ENCODE measurements at regions not wholly inside any gene's neighbourhood (a gene's known extent, or its start where the extent isn't known, plus 50 kb on each side); places are given as distances from the start of the nearest gene placed in this dataset.

- Histone ChIP-seq H3K27ac (ENCODE audit: insufficient read depth, low read depth, low read length, poor library complexity, severe bottlenecking) (no peak overlapping the region), H3K27me3 (ENCODE audit: control insufficient read depth, insufficient read depth, low read length, poor library complexity, severe bottlenecking) (no peaks in the 10 kb centered on the region), H3K9me3 (ENCODE audit: control insufficient read depth, low read length) (no peaks in the 10 kb centered on the region), H3K4me1 (ENCODE audit: control insufficient read depth, insufficient read depth, low read length) (peaks cover 13% of the 10 kb centered on the region), H3K4me3 (ENCODE audit: insufficient read depth, low read depth, low read length) (no peak overlapping the region), H3K36me3 (ENCODE audit: control insufficient read depth, insufficient read depth, low read length) (no peaks in the 10 kb centered on the region)
- WGBS, 2 experiments, result 90 to 91% methylated on average over 14 of the region's 14 CpGs
Observed at GRCh38 chr14:61640158-61641136, 54.9 kb upstream of the HIF1A start.

- 88 to 89% methylated on average over 6 of the region's 6 CpGs for WGBS, 2 experiments
- no peaks in the 10 kb centered on the region for H3K9me3 ChIP-seq (ENCODE audit: control insufficient read depth, low read length)
Observed at GRCh38 chr14:61641914-61642613, 53.2 kb upstream of the HIF1A start.

GRCh38 chr14:61642614-61642982 lies 52.7 kb upstream of the HIF1A start:
- Histone ChIP-seq H3K27ac (ENCODE audit: insufficient read depth, low read depth, low read length, poor library complexity, severe bottlenecking) (no peak overlapping the region), H3K36me3 (ENCODE audit: control insufficient read depth, insufficient read depth, low read length) (no peaks in the 10 kb centered on the region)
- 93 to 95% methylated on average over 4 of the region's 4 CpGs for WGBS, 2 experiments

More at GRCh38 chr14:61641914-61642613, 53.2 kb upstream of the HIF1A start:
- H3K4me1 ChIP-seq (ENCODE audit: control insufficient read depth, insufficient read depth, low read length), result peaks cover 13% of the 10 kb centered on the region
- no peak overlapping the region for H3K4me3 ChIP-seq (ENCODE audit: insufficient read depth, low read depth, low read length)
- H3K36me3 ChIP-seq (ENCODE audit: control insufficient read depth, insufficient read depth, low read length), result no peaks in the 10 kb centered on the region
- H3K27ac ChIP-seq (ENCODE audit: insufficient read depth, low read depth, low read length, poor library complexity, severe bottlenecking), result no peak overlapping the region
- H3K27me3 ChIP-seq (ENCODE audit: control insufficient read depth, insufficient read depth, low read length, poor library complexity, severe bottlenecking), result no peaks in the 10 kb centered on the region

GRCh38 chr14:61643555-61643954 lies 51.8 kb upstream of the HIF1A start:
- WGBS, 2 experiments, result 94 to 96% methylated on average over 3 of the region's 3 CpGs
- H3K27ac ChIP-seq (ENCODE audit: insufficient read depth, low read depth, low read length, poor library complexity, severe bottlenecking), result no peak overlapping the region

More at GRCh38 chr14:61642614-61642982, 52.7 kb upstream of the HIF1A start:
- peaks cover 13% of the 10 kb centered on the region for H3K4me1 ChIP-seq (ENCODE audit: control insufficient read depth, insufficient read depth, low read length)
- H3K9me3 ChIP-seq (ENCODE audit: control insufficient read depth, low read length), result no peaks in the 10 kb centered on the region
- no peak overlapping the region for H3K4me3 ChIP-seq (ENCODE audit: insufficient read depth, low read depth, low read length)
- no peaks in the 10 kb centered on the region for H3K27me3 ChIP-seq (ENCODE audit: control insufficient read depth, insufficient read depth, low read length, poor library complexity, severe bottlenecking)

GRCh38 chr14:61644175-61644574 lies 51.1 kb upstream of the HIF1A start:
- Histone ChIP-seq H3K9me3 (ENCODE audit: control insufficient read depth, low read length) (no peaks in the 10 kb centered on the region), H3K36me3 (ENCODE audit: control insufficient read depth, insufficient read depth, low read length) (no peaks in the 10 kb centered on the region), H3K4me3 (ENCODE audit: insufficient read depth, low read depth, low read length) (no peak overlapping the region), H3K4me1 (ENCODE audit: control insufficient read depth, insufficient read depth, low read length) (peaks cover 13% of the 10 kb centered on the region), H3K27ac (ENCODE audit: insufficient read depth, low read depth, low read length, poor library complexity, severe bottlenecking) (no peak overlapping the region), H3K27me3 (ENCODE audit: control insufficient read depth, insufficient read depth, low read length, poor library complexity, severe bottlenecking) (no peaks in the 10 kb centered on the region)

More at GRCh38 chr14:61643555-61643954, 51.8 kb upstream of the HIF1A start:
- H3K36me3 ChIP-seq (ENCODE audit: control insufficient read depth, insufficient read depth, low read length), result no peaks in the 10 kb centered on the region
- H3K4me1 ChIP-seq (ENCODE audit: control insufficient read depth, insufficient read depth, low read length), result peaks cover 13% of the 10 kb centered on the region
- no peaks in the 10 kb centered on the region for H3K9me3 ChIP-seq (ENCODE audit: control insufficient read depth, low read length)
- H3K4me3 ChIP-seq (ENCODE audit: insufficient read depth, low read depth, low read length), result no peak overlapping the region
- no peaks in the 10 kb centered on the region for H3K27me3 ChIP-seq (ENCODE audit: control insufficient read depth, insufficient read depth, low read length, poor library complexity, severe bottlenecking)

GRCh38 chr14:61644834-61645233 lies 50.5 kb upstream of the HIF1A start:
- WGBS, 2 experiments, result 32 to 40% methylated on average over 2 of the region's 2 CpGs
- no peak overlapping the region for H3K4me3 ChIP-seq (ENCODE audit: insufficient read depth, low read depth, low read length)
- no peaks in the 10 kb centered on the region for H3K36me3 ChIP-seq (ENCODE audit: control insufficient read depth, insufficient read depth, low read length)
- H3K27ac ChIP-seq (ENCODE audit: insufficient read depth, low read depth, low read length, poor library complexity, severe bottlenecking), result no peak overlapping the region
- H3K9me3 ChIP-seq (ENCODE audit: control insufficient read depth, low read length), result no peaks in the 10 kb centered on the region
- H3K4me1 ChIP-seq (ENCODE audit: control insufficient read depth, insufficient read depth, low read length), result peaks cover 13% of the 10 kb centered on the region
- no peaks in the 10 kb centered on the region for H3K27me3 ChIP-seq (ENCODE audit: control insufficient read depth, insufficient read depth, low read length, poor library complexity, severe bottlenecking)

- Histone ChIP-seq H3K9me3 (ENCODE audit: control insufficient read depth, low read length) (no peaks in the 10 kb centered on the region), H3K27ac (ENCODE audit: insufficient read depth, low read depth, low read length, poor library complexity, severe bottlenecking) (no peak overlapping the region), H3K36me3 (ENCODE audit: control insufficient read depth, insufficient read depth, low read length) (no peaks in the 10 kb centered on the region), H3K27me3 (ENCODE audit: control insufficient read depth, insufficient read depth, low read length, poor library complexity, severe bottlenecking) (no peaks in the 10 kb centered on the region), H3K4me3 (ENCODE audit: insufficient read depth, low read depth, low read length) (no peak overlapping the region), H3K4me1 (ENCODE audit: control insufficient read depth, insufficient read depth, low read length) (peaks cover 13% of the 10 kb centered on the region)
Observed at GRCh38 chr14:61645247-61645646, 50.1 kb upstream of the HIF1A start.
